B cell (primary cell): ENCODE measurements at regions not wholly inside any gene's neighbourhood (a gene's known extent, or its start where the extent isn't known, plus 50 kb on each side); places are given as distances from the start of the nearest gene placed in this dataset.

ENCODE experiments used
- ATAC-seq: fragments of 200-7000 bp; cut with Tn5 transposase; one replicate; pipeline ENCODE4 v1.10.0; 2021; ENCODE audit warnings: low read depth, mild to moderate bottlenecking, moderate number of reproducible peaks, moderate library complexity
- CTCF ChIA-PET: fragments of 350-600 bp; sonication (Branson Sonifier 250); formaldehyde crosslinking; loops from one replicate; lab custom pipeline; 2021; ENCODE audit warnings: antibody characterized with exemption, inconsistent platforms; lab: Charles Lee
- POLR2A ChIA-PET: fragments of 350-600 bp; sonication (Branson Sonifier 250); formaldehyde crosslinking; loops from one replicate; lab custom pipeline; 2021; ENCODE audit warnings: antibody characterized with exemption; lab: Charles Lee
- DNase-seq: peaks from one replicate; pipeline ENCODE4 v3.0.0; 2013
- H2AFZ ChIP-seq: 2 replicates; pipeline ENCODE4 v1.6.1; 2012; ENCODE audit warnings: mild to moderate bottlenecking, low read depth, low read length; ENCODE audit not compliant: insufficient read depth, poor library complexity, severe bottlenecking
- H3K27ac ChIP-seq, 2 donors: 1 replicate in 1 of 2; 2 replicates in 1 of 2; pipeline ENCODE4 v1.5.1; 2012 to 2013; ENCODE audit warnings: low read length in 2 of 2, mild to moderate bottlenecking in 2 of 2, moderate library complexity in 1 of 2
- H3K27me3 ChIP-seq, 4 experiments: fragments of 200-600 bp in 1 of 4; sonication (generic) in 1 of 4; replicated peaks in 1 of 4; 1 replicate in 2 of 4; 2 replicates in 2 of 4; pipeline versions ENCODE4 v1.6.1 to v1.7.0; 2013 to 2016; ENCODE audit warnings: low read length in 3 of 4, mild to moderate bottlenecking in 2 of 4, mixed read lengths in 1 of 4, moderate library complexity in 1 of 4; ENCODE audit not compliant: insufficient read depth in 4 of 4, control insufficient read depth in 3 of 4; ENCODE audit errors: control extremely low read depth in 1 of 4
- H3K36me3 ChIP-seq, 2 experiments: replicated peaks in 1 of 2; 1 replicate in 1 of 2; 2 replicates in 1 of 2; pipeline versions ENCODE4 v1.6.1 to v1.7.1; 2013; ENCODE audit warnings: low read length in 1 of 2; ENCODE audit not compliant: insufficient read depth in 2 of 2, control insufficient read depth in 1 of 2; ENCODE audit errors: control extremely low read depth in 1 of 2, extremely low read depth in 1 of 2
- H3K4me1 ChIP-seq, 2 donors: fragments of 200-600 bp in 1 of 2; sonication (generic) in 1 of 2; 1 replicate in 1 of 2; 2 replicates in 1 of 2; pipeline versions ENCODE4 v1.5.1 to v1.6.1; 2013 to 2017; ENCODE audit warnings: low read length in 2 of 2; ENCODE audit not compliant: control insufficient read depth in 2 of 2, insufficient read depth in 2 of 2
- H3K4me2 ChIP-seq: replicated peaks from 2 replicates; pipeline ENCODE3; 2012; ENCODE audit warnings: mild to moderate bottlenecking, low read depth, low read length; ENCODE audit not compliant: poor library complexity, severe bottlenecking
- H3K4me3 ChIP-seq, 5 experiments: fragments of 200-600 bp in 1 of 5; sonication (generic) in 1 of 5; 1 replicate in 3 of 5; 2 replicates in 2 of 5; pipeline versions ENCODE4 v1.5.1 to v1.7.0; 2011 to 2016; ENCODE audit warnings: low read length in 4 of 5, mild to moderate bottlenecking in 4 of 5, low read depth in 2 of 5, control low read depth in 1 of 5, moderate library complexity in 1 of 5; ENCODE audit not compliant: insufficient read depth in 1 of 5; ENCODE audit errors: control extremely low read depth in 1 of 5, extremely low read depth in 1 of 5
- H3K79me2 ChIP-seq: fragments of 200-600 bp; sonication (generic); one replicate; pipeline ENCODE4 v1.6.0; 2016; ENCODE audit warnings: low read length; ENCODE audit not compliant: control insufficient read depth, insufficient read depth
- H3K9ac ChIP-seq: fragments of 200-600 bp; sonication (generic); 2 replicates; pipeline ENCODE4 v1.6.1; 2017; ENCODE audit warnings: mild to moderate bottlenecking, low read length, moderate library complexity
- H3K9me3 ChIP-seq, 3 donors: one replicate each; pipeline versions ENCODE4 v1.6.1 to v1.7.1; 2013; ENCODE audit warnings: low read length in 2 of 3; ENCODE audit not compliant: control insufficient read depth in 2 of 3, insufficient read depth in 1 of 3; ENCODE audit errors: control extremely low read depth in 1 of 3
- H4K20me1 ChIP-seq: 2 replicates; pipeline ENCODE4 v1.6.0; 2012; ENCODE audit warnings: mild to moderate bottlenecking, low read length; ENCODE audit not compliant: insufficient read depth, control insufficient read depth, poor library complexity, severe bottlenecking
- H3K27ac Mint-ChIP-seq: one replicate; pipeline ENCODE4 v1.8.0; 2021; ENCODE audit warnings: mixed read lengths
- H3K27me3 Mint-ChIP-seq: one replicate; pipeline ENCODE4 v1.8.0; 2021; ENCODE audit warnings: mixed read lengths
- H3K4me1 Mint-ChIP-seq: one replicate; pipeline ENCODE4 v1.8.0; 2021; ENCODE audit warnings: mixed read lengths
- H3K4me3 Mint-ChIP-seq: one replicate; pipeline ENCODE4 v1.8.0; 2021; ENCODE audit warnings: mixed read lengths
- H3K9me3 Mint-ChIP-seq: one replicate; pipeline ENCODE4 v1.8.0; 2022; ENCODE audit warnings: mixed read lengths; ENCODE audit not compliant: insufficient read depth
- CTCF ChIP-seq: fragments of 200-600 bp; IDR thresholded peaks from one replicate; pipeline ENCODE4 v1.8.0; 2022; ENCODE audit warnings: antibody characterized with exemption, mild to moderate bottlenecking
- EZH2 ChIP-seq: IDR thresholded peaks from 2 replicates; pipeline ENCODE4 v1.6.1; 2012; ENCODE audit warnings: borderline replicate concordance, low read depth, mild to moderate bottlenecking, moderate library complexity, low read length; ENCODE audit not compliant: insufficient read depth, poor library complexity, severe bottlenecking
- WGBS: methylation state at CpG from one replicate; pipeline ENCODE4 v1.1.5; 2013; ENCODE audit warnings: missing lambda C conversion rate; ENCODE audit not compliant: insufficient coverage; 5-methylcytosine and 5-hydroxymethylcytosine counted together
- intact Hi-C: fragments of 100-400 bp; cut with micrococcal nuclease; formaldehyde crosslinking; loops from one replicate; pipeline ENCODE4 v1.10.0; 2022

GRCh38 chr21:38956521-38956855, 150.8 kb downstream of the ETS2 start:
- no peak overlapping the region for H3K4me3 ChIP-seq
- intact Hi-C loops, result no loop called here
- Mint-ChIP-seq H3K27me3 (peaks cover 13% of the 10 kb centered on the region), H3K4me3 (no peak overlapping the region), H3K27ac (no peak overlapping the region), H3K9me3 (no peaks in the 10 kb centered on the region), H3K4me1 (no peaks in the 10 kb centered on the region)
- POLR2A ChIA-PET, result no interaction called here
- no peak for DNase-seq
- WGBS, result 92% methylated on average over 3 of the region's 5 CpGs
- no peaks in the 10 kb centered on the region for H3K27me3 ChIP-seq
- no peaks in the 10 kb centered on the region for H4K20me1 ChIP-seq
- no peak overlapping the region for H2AFZ ChIP-seq
- no peak overlapping the region for H3K27ac ChIP-seq
- no peaks in the 10 kb centered on the region for H3K36me3 ChIP-seq
- no peaks in the 10 kb centered on the region for H3K4me1 ChIP-seq
- H3K9ac ChIP-seq, result no peak overlapping the region
- CTCF ChIA-PET, result no interaction called here
- no peak for TF ChIP-seq CTCF
- TF ChIP-seq EZH2, result no peak
- H3K79me2 ChIP-seq, result no peaks in the 10 kb centered on the region
- H3K9me3 ChIP-seq, result peaks cover 0 to 3% (median 0%) of the 10 kb centered on the region in 3 donors
- ATAC-seq, result no peak
- no peak overlapping the region for H3K4me2 ChIP-seq

DNA sequence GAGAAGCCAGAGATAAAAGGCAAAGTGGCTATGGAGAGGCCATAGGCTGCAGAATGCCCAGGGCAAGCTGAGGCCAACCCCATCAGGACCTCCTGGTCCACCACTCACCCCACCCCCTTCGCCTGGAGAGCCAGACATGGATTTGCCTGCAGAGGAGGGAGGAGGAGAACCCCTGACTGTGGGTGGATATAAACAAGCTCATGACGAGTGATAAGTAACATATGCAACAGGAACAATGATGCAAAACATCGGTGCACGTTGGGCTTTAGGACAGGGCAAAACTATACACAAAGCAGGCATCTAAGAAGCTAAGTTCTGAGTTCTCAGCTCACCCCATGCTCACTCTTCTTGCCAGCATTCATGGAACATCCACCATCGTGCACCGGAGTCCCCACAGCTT, 150.3 kb downstream of the ETS2 start:
- no peak overlapping the region for H3K4me3 ChIP-seq
- Mint-ChIP-seq H3K4me3 (no peak overlapping the region), H3K9me3 (no peaks in the 10 kb centered on the region), H3K27ac (no peak overlapping the region), H3K27me3 (peaks cover 13% of the 10 kb centered on the region), H3K4me1 (no peaks in the 10 kb centered on the region)
- H3K36me3 ChIP-seq, result no peaks in the 10 kb centered on the region
- TF ChIP-seq CTCF, result no peak
- no peak for TF ChIP-seq EZH2
- H4K20me1 ChIP-seq, result no peaks in the 10 kb centered on the region
- no peaks in the 10 kb centered on the region for H3K79me2 ChIP-seq
- no peak for DNase-seq
- no peak overlapping the region for H2AFZ ChIP-seq
- CTCF ChIA-PET, result no interaction called here
- H3K9ac ChIP-seq, result no peak overlapping the region
- no peak overlapping the region for H3K4me2 ChIP-seq
- H3K4me1 ChIP-seq, result no peaks in the 10 kb centered on the region
- POLR2A ChIA-PET, result no interaction called here
- no peak overlapping the region for H3K27ac ChIP-seq
- intact Hi-C loops, result no loop called here
- H3K27me3 ChIP-seq, result no peaks in the 10 kb centered on the region
- H3K9me3 ChIP-seq, result peaks cover 0 to 3% (median 0%) of the 10 kb centered on the region in 3 donors
- whole genome bisulfite sequencing, result 100% methylated on average over 5 of the region's 6 CpGs
- no peak for ATAC-seq
